Middle frontal gyrus (tissue), 1 donor: ENCODE measurements at regions not wholly inside any gene's neighbourhood (a gene's known extent, or its start where the extent isn't known, plus 50 kb on each side); places are given as distances from the start of the nearest gene placed in this dataset.

ENCODE experiments used
- DNase-seq: peaks from one replicate; pipeline ENCODE4 v3.0.0-alpha.2; 2015; ENCODE audit warnings: low spot score; ENCODE audit errors: extremely low spot score

DNA sequence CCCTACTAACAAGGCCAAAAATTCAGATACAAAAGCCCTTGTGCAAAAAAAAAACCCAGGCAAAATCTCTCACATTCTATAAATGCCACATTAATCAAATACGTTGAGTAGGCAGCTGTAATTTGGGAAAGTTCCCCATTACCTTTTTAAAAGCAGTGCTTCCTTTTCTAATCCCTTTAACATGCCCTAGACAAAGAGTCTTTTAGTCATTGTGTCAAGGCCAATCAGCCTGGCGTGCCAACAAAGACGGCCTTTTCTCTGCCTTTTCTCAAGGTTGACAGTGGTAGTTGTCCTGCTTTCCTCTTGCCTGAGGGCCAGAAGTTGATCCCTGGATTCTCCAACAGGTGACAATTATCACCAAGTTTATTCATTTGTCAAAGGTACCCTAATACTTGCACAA, 62.5 kb upstream of the METAP2 start:
- DNase-seq, result no peak

DNA sequence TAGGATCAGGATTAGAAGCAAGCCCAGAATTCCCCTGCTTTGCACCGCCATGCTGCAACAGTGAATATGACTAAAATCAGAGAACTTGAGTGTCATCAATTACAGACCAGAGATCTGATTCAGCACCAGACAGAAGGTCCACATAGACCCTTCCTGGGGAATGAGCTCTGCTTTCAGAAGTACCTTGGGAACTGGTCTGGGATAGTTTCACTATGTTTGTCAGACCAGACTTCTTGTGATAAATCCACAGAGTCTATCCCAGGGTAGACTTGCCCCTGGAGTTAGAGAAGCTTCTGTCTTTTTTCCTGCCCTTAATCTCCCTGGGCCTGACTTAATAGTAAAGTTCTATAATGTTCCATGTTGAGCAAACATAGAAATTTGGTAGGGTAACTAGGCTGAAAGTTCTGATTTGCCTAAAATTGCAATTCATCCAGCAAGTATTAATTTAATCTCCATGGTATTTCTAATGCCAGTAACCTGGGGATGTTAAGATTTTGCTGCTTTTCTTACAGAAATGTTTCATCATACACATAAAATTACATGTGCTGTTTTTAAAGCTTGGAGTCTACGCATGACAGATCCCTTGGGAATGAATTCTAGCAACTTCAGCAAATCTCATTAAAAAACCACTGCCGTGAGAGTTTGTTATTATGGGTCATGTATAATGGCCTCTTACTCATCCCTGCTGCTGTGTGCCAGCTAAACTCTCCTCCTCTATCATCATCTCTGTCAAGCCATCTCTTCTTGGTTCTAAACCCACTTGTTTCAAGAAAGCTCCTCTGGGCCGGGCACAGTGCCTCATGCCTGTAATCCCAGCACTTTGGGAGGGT, 61.3 kb upstream of the METAP2 start:
- DNase-seq, result no peak

DNA sequence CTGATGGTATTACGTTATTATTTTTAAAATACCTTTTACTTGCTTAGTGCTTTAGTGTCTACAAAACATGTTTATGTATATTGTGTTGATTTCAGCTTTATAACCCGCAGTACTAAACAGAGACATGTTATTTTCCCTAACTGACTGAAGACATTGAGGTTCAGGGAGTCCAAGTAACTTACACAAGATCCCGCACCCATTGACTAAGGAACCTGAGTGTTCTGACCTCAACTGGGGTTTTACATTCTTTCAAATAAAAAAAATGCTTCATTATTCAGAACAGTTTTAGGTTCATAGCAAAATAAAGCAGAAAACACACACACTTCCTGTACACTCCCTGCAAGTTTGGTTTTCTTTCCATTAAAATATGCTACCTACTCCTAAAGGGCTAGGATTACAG, 60.4 kb upstream of the METAP2 start:
- no peak for DNase-seq

DNA sequence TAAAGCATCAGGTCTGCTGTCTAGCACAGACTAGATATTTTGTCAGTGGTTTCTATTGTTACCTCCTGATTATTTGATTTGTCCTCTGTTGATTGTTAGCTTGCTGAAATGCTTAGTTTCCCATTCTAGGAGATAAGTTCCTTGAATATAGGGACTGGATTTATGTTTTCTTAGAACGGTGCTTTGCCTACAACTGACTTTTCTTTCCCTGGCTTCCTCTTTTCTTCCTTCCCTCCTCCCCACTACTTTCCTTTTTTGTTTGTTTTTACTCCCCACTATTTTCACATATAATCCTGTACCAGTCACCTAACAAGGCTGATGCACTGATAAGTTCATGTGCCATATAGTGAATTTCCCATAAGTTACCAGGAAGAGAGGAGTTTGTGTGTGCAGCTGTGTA, 58.5 kb upstream of the METAP2 start:
- DNase-seq, result no peak

DNA sequence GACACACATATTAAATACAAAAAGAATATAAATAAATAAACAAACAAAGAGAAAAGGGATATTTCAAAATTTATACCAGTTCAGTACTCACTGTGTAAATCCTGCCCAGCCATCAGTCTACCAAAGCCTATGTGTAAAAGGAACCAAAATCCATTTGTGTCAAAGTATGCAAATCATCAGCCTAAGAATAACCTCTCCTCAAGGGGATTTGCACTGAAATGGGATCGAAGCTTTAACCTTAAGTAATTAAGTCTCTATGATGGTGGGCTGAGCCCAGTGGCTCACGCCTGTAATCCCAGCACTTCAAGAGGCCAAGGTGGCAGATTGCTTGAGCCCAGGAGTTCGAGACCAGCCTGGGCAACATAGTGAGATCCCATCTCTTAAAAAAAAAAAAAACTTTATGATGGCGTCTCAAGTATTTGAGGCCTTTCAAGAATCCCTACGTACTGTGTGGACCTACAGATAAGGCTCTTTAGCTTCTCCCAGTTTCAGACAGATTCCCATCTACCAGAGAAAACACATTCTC, 57.8 kb upstream of the METAP2 start:
- no peak for DNase-seq

DNA sequence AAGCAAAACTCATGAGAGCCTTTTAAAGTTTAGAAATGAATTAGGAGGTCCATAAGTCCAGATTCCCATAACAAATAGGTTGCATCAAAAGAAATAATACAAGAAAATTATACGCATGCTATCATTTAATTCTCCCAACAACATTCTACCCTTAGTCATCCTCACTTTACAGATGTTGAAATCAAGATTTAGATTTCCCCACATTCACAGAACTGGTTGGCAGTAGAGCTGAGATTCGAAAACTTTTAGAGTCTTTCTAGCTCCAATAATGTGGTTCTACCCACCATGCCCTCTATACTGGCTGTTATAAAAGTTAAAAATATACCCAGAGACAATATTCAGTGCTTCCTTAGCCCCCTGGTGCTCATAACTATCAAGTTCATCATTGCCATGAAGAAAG, 56.6 kb upstream of the METAP2 start:
- DNase-seq, result no peak

DNA sequence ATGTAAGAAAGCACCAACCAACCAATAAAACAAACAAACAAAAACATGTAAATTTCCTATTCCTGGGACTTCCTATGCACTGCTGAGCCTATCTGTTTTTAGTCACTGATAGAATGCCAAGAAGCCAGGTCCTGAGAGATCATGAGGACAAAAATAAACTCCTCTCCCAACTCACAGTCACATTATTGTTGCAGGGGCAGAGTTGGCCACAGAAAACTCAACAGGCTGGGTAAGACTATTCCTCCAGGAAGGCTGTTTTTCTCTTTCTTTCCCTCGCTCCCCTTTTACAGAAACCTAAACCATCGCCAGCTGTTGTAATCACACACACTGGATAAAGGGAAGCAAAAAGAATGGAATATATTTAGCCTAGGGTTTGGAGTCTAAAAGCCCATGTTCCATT, 55.8 kb upstream of the METAP2 start:
- DNase-seq, result no peak
